H1 (cell line): ENCODE measurements at regions not wholly inside any gene's neighbourhood (a gene's known extent, or its start where the extent isn't known, plus 50 kb on each side); places are given as distances from the start of the nearest gene placed in this dataset.

Experiments used
- CHD7 ChIP-seq: fragments of 300-600 bp; sonication (generic); IDR thresholded peaks from 2 replicates; pipeline ENCODE4 v1.7.1; 2012; ENCODE audit warnings: low read length, moderate library complexity, mild to moderate bottlenecking, inconsistent platforms; ENCODE audit not compliant: insufficient replicate concordance

- TF ChIP-seq CHD7 = no peak
These were observed 341.0 kb upstream of the NEGR1 start (continued) for GRCh38 chr1:72623299-72623708.
